Upper lobe of right lung (tissue), 1 donor: ENCODE measurements at regions not wholly inside any gene's neighbourhood (a gene's known extent, or its start where the extent isn't known, plus 50 kb on each side); places are given as distances from the start of the nearest gene placed in this dataset.
A peak's percentile ranks its signal among the peaks of the same experiment; 100 is the strongest.

Experiments used
- ATAC-seq: fragments of 200-7000 bp; cut with Tn5 transposase; one replicate; pipeline ENCODE4 v1.9.1; 2020; ENCODE audit warnings: mild to moderate bottlenecking, moderate library complexity
- DNase-seq: peaks from one replicate; pipeline ENCODE4 v3.0.0-alpha.2; 2020
- H3K27ac ChIP-seq: fragments of 200-600 bp; one replicate; pipeline ENCODE4 v1.8.0; 2022
- H3K27me3 ChIP-seq: fragments of 200-600 bp; one replicate; pipeline ENCODE4 v1.8.0; 2022; ENCODE audit warnings: mild to moderate bottlenecking
- H3K36me3 ChIP-seq: fragments of 200-600 bp; one replicate; pipeline ENCODE4 v1.8.0; 2022
- H3K4me1 ChIP-seq: fragments of 200-600 bp; one replicate; pipeline ENCODE4 v1.8.0; 2022
- H3K4me3 ChIP-seq: fragments of 200-600 bp; one replicate; pipeline ENCODE4 v1.8.0; 2022; ENCODE audit warnings: mild to moderate bottlenecking
- H3K9me3 ChIP-seq: fragments of 200-600 bp; one replicate; pipeline ENCODE4 v1.8.0; 2022
- CTCF ChIP-seq: fragments of 200-600 bp; IDR thresholded peaks from one replicate; pipeline ENCODE4 v1.8.0; 2022; ENCODE audit warnings: antibody characterized with exemption
- intact Hi-C: fragments of 100-400 bp; cut with DNase I; formaldehyde crosslinking; loops from one replicate; pipeline ENCODE4 v1.11.0; 2022
- donor health status: DM: no; HTN: yes; CAD: no; lungs with severe emphysema.

DNA sequence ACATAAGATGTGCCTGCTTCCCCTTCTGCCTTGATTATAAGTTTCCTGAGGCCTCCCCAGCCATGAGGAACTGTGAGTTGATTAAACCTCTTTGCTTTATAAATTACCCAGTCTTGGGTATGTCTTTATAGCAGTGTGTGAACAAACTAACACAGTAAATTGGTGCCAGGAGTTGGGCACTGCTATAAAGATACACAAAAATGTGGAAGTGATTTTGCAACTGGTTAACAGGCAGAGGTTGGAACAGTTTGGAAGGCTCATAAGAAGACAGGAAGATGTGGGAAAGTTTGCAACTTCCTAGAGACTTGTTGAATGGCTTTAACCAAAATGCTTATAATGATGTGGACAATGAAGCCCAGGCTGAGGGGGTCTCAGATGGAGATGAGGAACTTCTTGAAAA is 264.1 kb downstream of the DACT1 start:
- H3K9me3 ChIP-seq, result no peaks in the 10 kb centered on the region
- H3K4me1 ChIP-seq, result peaks cover 5% of the 10 kb centered on the region
- H3K4me3 ChIP-seq, result no peak overlapping the region
- no peaks in the 10 kb centered on the region for H3K36me3 ChIP-seq
- intact Hi-C loops, result no loop called here
- no peak overlapping the region for H3K27ac ChIP-seq
- ATAC-seq (no peak), DNase-seq (no peak)
- no peak for TF ChIP-seq CTCF
- no peaks in the 10 kb centered on the region for H3K27me3 ChIP-seq

DNA sequence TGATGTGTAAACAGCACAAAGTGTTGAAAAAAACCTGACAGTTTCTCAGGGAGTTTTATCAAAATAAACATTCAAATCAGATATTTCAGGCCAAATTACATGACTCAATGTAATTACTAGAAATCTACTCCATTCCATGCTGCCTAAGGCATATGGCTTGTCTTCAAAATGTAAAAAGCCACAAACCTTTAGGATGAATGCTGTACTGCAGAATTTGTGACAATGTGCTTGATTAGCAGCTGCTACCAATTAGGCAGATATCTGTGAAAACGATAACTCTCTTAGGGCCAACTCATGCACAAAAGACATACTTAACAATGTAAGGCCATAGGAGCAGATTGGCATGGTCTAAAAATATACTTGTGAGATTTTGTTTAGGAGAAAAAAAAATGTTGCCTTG is 267.0 kb downstream of the DACT1 start:
- DNase-seq, result no peak
- no peak for ATAC-seq
- Histone ChIP-seq H3K36me3 (no peaks in the 10 kb centered on the region), H3K27ac (no peak overlapping the region), H3K4me3 (no peak overlapping the region), H3K4me1 (peaks cover 4% of the 10 kb centered on the region), H3K9me3 (no peaks in the 10 kb centered on the region), H3K27me3 (no peaks in the 10 kb centered on the region)
- no peak for TF ChIP-seq CTCF
- intact Hi-C loops, result no loop called here

DNA sequence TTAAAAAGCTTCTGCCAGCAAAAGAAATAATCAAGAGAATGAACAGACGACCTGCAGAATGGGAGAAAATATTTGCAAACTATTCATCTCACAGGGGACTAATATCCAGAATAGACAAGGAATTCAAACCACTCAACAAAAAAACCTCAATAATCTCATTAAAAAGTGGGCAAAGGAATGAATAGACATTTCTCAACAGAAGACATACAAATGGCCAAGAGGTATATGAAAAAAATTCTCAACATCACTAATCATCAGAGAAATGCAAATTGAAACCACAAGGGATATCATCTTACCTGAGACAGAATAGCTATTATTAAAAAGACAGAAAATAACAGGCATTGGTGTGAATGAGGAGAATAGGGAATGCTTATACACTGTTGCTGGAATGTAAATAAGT is 270.0 kb downstream of the DACT1 start:
- no peak for ATAC-seq
- Histone ChIP-seq H3K27ac (no peak overlapping the region), H3K4me1 (no peaks in the 10 kb centered on the region), H3K4me3 (no peak overlapping the region), H3K9me3 (no peaks in the 10 kb centered on the region), H3K36me3 (no peaks in the 10 kb centered on the region), H3K27me3 (no peaks in the 10 kb centered on the region)
- TF ChIP-seq CTCF, result no peak
- DNase-seq, result no peak
- intact Hi-C loops, result no loop called here

DNA sequence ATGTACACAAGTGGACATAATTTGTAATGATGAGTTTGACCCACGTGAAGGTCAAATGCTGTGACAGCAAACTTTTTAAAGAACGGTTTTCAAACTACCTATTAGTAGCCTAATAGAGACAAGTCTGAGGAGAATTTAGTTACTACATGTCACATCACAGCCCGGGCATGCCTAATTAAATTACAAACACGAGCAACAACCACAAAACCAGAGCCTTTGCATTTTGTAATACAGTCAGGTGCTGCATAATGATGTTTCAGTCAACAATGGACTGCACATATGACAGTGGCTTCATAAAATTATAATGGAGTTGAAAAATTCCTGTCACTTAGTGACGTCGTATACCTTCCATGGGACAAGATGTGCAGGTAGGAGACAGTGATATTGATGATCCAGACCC is 274.5 kb downstream of the DACT1 start:
- no peak for TF ChIP-seq CTCF
- no peaks in the 10 kb centered on the region for H3K27me3 ChIP-seq
- DNase-seq (no peak), ATAC-seq (no peak)
- H3K9me3 ChIP-seq, result no peaks in the 10 kb centered on the region
- intact Hi-C loops, result no loop called here
- no peak overlapping the region for H3K4me3 ChIP-seq
- H3K36me3 ChIP-seq, result no peaks in the 10 kb centered on the region
- H3K27ac ChIP-seq, result no peak overlapping the region
- no peaks in the 10 kb centered on the region for H3K4me1 ChIP-seq

- H3K36me3 ChIP-seq, result no peaks in the 10 kb centered on the region
- no peaks in the 10 kb centered on the region for H3K27me3 ChIP-seq
- H3K4me1 ChIP-seq, result no peaks in the 10 kb centered on the region
- H3K4me3 ChIP-seq, result no peak overlapping the region
- intact Hi-C loops, result no loop called here
- H3K9me3 ChIP-seq, result no peaks in the 10 kb centered on the region
- peak; percentile 75 for ATAC-seq
- no peak for DNase-seq
- no peak for TF ChIP-seq CTCF
- no peak overlapping the region for H3K27ac ChIP-seq
Measured at GRCh38 chr14:58912799-58913432, 275.2 kb downstream of the DACT1 start.

DNA sequence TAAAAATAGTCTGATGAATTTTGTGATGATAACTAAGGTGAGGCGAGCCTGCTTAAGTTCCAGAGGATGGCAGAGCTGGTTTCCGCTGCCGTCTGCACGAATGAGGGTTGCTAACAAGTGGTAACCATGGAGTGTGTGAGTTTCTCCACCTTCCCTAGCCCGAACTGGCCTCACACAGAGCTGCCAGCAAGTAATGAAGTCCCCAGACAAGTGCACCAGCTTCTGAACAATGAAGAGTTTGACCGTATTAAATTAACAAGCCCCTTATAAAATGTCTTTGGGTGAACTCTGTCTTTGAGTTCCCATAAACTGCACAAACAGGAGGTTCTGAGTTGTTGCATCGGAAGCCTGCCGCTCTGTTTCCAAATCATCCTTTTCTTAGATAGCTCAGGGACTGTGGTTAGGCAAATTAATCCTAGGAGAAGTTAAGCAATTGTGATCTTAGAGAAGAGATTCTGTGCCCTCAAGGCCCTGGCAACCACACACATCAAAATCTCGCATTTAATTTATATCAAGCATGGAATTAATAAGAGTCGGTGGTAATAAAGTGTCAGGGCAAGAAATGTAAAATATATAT is 274.1 kb upstream of the DAAM1 start:
- no peaks in the 10 kb centered on the region for H3K4me1 ChIP-seq
- no peaks in the 10 kb centered on the region for H3K36me3 ChIP-seq
- H3K4me3 ChIP-seq, result no peak overlapping the region
- TF ChIP-seq CTCF, result no peak
- DNase-seq (no peak), ATAC-seq (no peak)
- H3K27ac ChIP-seq, result no peak overlapping the region
- intact Hi-C loops, result no loop called here
- no peaks in the 10 kb centered on the region for H3K9me3 ChIP-seq
- no peaks in the 10 kb centered on the region for H3K27me3 ChIP-seq
